ENCODE measurements at regions not wholly inside any gene's neighbourhood (a gene's known extent, or its start where the extent isn't known, plus 50 kb on each side); places are given as distances from the start of the nearest gene placed in this dataset.

DNA sequence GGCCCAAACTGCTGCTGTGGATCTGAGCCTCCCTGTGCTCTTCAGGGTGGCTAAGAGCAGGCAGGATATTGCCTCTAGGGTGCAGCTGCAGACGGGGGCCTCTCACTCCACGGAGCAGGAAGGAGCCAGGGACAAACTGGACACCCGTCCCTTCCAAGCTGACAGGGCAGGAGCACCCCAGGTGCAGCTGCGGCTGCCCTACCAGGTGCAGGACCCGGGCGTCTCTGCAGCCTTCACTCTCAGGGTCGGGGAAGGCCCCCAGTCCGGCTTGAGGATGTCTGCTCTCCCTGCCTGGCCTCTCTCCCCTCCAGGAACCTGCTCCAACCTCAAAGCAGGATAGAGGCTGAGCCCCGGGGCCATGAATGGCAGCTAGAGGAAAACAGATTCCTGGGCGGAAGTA, 1554.9 kb upstream of the CADM2 start:
- TF ChIP-seq, protein P1, sequence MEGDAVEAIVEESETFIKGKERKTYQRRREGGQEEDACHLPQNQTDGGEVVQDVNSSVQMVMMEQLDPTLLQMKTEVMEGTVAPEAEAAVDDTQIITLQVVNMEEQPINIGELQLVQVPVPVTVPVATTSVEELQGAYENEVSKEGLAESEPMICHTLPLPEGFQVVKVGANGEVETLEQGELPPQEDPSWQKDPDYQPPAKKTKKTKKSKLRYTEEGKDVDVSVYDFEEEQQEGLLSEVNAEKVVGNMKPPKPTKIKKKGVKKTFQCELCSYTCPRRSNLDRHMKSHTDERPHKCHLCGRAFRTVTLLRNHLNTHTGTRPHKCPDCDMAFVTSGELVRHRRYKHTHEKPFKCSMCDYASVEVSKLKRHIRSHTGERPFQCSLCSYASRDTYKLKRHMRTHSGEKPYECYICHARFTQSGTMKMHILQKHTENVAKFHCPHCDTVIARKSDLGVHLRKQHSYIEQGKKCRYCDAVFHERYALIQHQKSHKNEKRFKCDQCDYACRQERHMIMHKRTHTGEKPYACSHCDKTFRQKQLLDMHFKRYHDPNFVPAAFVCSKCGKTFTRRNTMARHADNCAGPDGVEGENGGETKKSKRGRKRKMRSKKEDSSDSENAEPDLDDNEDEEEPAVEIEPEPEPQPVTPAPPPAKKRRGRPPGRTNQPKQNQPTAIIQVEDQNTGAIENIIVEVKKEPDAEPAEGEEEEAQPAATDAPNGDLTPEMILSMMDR (IDR thresholded peaks at IDR 0.05; ENCODE audit: extremely low read depth, missing control alignments) = no peak
- DNase-seq (ENCODE audit: low spot score) = no peak

DNA sequence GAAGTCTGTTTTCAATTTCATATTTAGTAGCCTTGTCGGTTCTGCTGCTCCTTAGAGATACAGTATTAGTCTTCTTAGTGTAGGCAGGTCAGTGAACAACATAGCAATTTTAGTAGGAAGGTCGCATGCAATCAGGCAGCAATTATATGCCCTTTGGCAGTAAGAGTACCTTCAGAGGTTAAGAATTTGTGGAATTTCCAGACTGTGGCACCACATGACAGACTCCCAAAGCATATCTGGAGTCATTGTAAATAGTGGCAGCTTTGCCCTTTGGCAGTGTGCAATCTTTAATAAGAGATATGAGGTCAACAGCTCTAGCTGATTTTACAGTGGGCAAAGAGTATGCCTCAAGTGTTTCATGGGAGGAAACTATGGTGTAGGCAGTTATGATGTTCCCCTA, 1532.5 kb upstream of the CADM2 start:
- no peak for DNase-seq (ENCODE audit: low spot score)
- TF ChIP-seq, protein P1 (IDR thresholded peaks at IDR 0.05; ENCODE audit: extremely low read depth, missing control alignments) = no peak

DNA sequence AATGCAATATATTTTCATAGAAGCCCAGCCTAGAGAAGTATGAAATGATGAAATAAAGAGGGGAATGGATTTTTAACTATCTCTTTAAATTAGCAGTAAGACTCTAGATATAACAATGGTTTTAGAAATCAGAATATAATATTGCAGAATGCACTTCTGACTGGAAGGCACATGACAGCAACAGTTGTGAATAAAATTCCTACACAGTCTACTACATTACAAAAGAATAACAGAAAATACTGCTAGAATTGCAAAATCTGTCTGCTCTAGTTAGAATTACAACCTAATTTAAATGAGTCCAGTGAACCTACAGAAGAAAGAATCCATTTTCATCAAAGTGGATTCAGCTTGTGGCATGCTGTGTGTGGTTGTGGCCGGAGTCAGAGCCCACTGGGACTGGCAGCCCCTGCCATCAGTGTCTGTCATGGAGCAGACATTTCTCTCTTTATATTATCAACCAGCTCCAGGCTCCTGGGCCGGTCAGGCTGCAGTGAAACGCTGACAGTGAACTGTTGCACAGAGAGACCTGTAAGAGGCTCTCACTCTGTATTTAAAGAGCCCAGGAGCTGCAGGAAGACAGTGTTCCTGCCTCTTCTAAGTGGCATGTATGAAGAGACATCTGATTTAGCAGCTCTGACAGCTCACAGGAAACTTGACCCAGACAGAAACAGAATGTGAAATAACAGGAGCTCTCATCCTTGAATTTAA, 1523.8 kb upstream of the CADM2 start:
- TF ChIP-seq, protein P1 (IDR thresholded peaks at IDR 0.05; ENCODE audit: extremely low read depth, missing control alignments) = no peak
- no peak for DNase-seq (ENCODE audit: low spot score)

DNA sequence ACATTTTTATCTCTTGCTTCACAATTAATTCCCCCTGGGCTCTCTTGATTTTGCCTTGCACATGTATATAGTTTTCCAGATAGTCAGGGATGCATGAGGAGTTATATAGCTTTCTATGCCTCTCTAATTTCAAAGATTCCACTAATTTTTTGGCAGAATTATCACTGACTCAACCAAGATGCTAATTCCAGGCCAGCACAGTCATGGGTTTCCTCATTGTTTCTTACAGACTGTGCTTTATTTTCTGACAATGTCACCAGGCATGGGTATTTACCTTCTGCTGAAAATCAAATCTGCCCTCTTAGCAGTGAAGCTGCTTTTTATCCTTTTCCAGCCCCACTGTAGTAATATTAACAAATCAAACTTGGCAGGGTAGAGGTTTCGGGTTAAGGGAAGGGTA, 1520.6 kb upstream of the CADM2 start:
- DNase-seq (ENCODE audit: low spot score) = no peak
- TF ChIP-seq, protein P1 (IDR thresholded peaks at IDR 0.05; ENCODE audit: extremely low read depth, missing control alignments) = no peak

DNA sequence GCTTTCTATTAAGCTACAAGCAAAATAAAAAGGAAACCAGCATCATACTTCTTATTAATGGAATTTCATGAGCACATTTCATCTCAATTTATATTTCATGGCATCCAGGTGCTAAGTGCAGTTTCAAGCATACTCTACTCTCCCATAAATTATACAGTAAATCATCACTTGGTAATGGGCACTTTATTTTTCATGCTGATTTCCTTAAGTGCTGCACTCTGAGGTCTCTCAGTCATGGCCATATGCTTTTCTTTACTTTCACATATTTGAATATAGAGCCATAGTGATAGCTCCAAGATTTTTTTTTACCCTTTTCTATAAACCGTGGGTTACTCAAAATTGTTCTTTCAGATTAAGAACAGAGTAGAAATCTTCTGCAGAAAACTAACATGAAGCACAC, 1505.7 kb upstream of the CADM2 start:
- TF ChIP-seq, protein P1 (IDR thresholded peaks at IDR 0.05; ENCODE audit: extremely low read depth, missing control alignments) = no peak
- DNase-seq (ENCODE audit: low spot score) = no peak

DNA sequence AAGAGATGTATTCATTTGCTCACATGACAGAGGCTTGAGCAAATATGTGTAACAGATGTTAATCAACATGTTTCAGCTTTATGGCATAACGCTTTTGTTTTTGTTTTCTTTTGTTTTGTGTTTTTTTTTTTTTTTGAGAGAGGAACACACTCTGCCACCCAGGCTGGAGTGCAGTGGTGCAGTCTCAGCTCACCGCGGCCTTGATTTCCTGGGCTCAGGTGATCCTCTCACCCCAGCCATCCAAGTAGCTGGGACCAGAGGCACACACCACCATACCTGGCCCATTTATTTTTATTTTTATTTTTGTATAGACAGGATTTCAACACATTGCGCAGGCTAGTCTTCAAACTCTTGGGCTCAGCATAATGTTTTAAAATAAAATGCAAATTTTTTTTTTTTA, 1504.4 kb upstream of the CADM2 start:
- TF ChIP-seq, protein P1 (IDR thresholded peaks at IDR 0.05; ENCODE audit: extremely low read depth, missing control alignments) = no peak
- DNase-seq (ENCODE audit: low spot score) = no peak

DNA sequence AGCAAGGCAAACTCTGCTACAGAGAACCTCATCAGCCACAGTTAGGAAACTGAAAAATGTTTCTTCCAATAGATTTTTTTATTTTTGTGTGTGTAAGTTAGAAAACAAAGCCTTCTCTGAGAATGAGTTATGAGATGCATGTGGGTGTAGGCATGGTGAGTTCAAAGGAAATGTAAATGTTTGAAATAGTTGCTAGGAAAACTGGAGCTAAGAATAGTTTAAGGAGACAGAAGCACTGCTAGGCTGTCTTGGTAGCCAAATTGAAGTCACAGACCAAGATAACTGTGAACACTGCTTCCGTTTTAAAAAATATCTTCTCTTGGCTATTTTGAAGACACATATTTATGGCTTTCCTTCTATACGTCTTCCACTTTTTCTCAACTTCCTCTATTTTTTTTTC, 1501.2 kb upstream of the CADM2 start:
- TF ChIP-seq, protein P1 (IDR thresholded peaks at IDR 0.05; ENCODE audit: extremely low read depth, missing control alignments) = no peak
- DNase-seq (ENCODE audit: low spot score) = no peak
